ENCODE measurements at regions not wholly inside any gene's neighbourhood (a gene's known extent, or its start where the extent isn't known, plus 50 kb on each side); places are given as distances from the start of the nearest gene placed in this dataset.
"Not testable (repeated sequence)": the region's sequence is repeated elsewhere in the genome, so short reads cannot be mapped to it uniquely, and the experiment has no call there.

DNA sequence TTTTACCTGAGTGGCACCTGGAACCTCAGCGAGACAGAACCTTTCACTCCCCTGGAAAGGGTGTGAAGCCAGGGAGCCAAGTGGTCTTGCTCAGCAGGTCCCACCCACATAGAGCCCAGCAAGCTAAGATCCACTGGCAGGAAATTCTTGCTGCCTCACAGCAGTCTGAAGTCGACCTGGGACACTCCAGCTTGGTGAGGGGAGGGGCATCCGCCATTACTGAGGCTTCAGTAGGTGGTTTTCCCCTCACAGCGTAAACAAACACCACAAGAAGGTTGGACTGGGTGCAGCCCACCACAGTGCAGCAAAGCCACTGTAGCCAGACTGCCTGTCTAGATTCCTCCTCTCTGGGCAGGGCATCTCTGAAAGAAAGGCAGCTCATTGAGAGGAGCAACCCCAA is 134.7 kb upstream of the RSPO3 start:
- no peak overlapping the region for H3K4ac ChIP-seq (ENCODE audit: low read depth, low read length)
- no peaks in the 10 kb centered on the region for H3K9me3 ChIP-seq (ENCODE audit: control insufficient read depth, insufficient read depth, low read length)
- no peak overlapping the region for H2AK5ac ChIP-seq (ENCODE audit: low read depth, low read length)
- no peak for TF ChIP-seq FOS (IDR thresholded peaks at IDR 0.05; ENCODE audit: low read depth, low read length)
- no peak for TF ChIP-seq CHD1 (IDR thresholded peaks at IDR 0.05; ENCODE audit: low read depth, low read length)
- TF ChIP-seq MAZ (IDR thresholded peaks at IDR 0.05; ENCODE audit: borderline replicate concordance, low read depth, low read length): no peak
- TF ChIP-seq SMC3 (IDR thresholded peaks at IDR 0.05; ENCODE audit: low read depth, low read length): no peak
- H2AFZ ChIP-seq (replicated peaks; ENCODE audit: low read length, poor library complexity): no peak overlapping the region
- no peaks in the 10 kb centered on the region for H3K79me1 ChIP-seq (ENCODE audit: low read depth in 1 of 2, low read length in 2 of 2)
- no peak overlapping the region for H3K27ac ChIP-seq (ENCODE audit: insufficient read depth, low read length)
- no peak overlapping the region for H3K9ac ChIP-seq (ENCODE audit: low read depth, low read length)
- H3K56ac ChIP-seq (ENCODE audit: extremely low read depth, insufficient read depth, low read length): no peak overlapping the region
- H4K20me1 ChIP-seq (ENCODE audit: insufficient read depth, low read length): no peaks in the 10 kb centered on the region
- H3K9me1 ChIP-seq (ENCODE audit: insufficient read depth, low read length): no peaks in the 10 kb centered on the region
- DNase-seq (no peak), ATAC-seq (ENCODE audit: low read depth) (no peak)
- intact Hi-C loops (cut with micrococcal nuclease): no loop called here
- no peak overlapping the region for H4K5ac ChIP-seq (ENCODE audit: low read depth, low read length)
- no peak overlapping the region for H2BK20ac ChIP-seq (ENCODE audit: low read depth, low read length)
- in situ Hi-C loops (cut with MboI; ENCODE audit: low sequenced_read_pairs): no loop called here
- no TSS peak for BruUV-seq (replicated peaks)
- no peaks in the 10 kb centered on the region for H3K4me1 ChIP-seq (ENCODE audit: control insufficient read depth, insufficient read depth, low read length)
- no peak overlapping the region for H2BK120ac ChIP-seq (ENCODE audit: low read depth, low read length)
- dilution Hi-C loops (cut with HindIII; ENCODE audit: low sequenced_read_pairs, unreplicated experiment): no loop called here
- no peak overlapping the region for H3K4me3 ChIP-seq (ENCODE audit: insufficient read depth, low read depth, low read length)
- H3K27me3 ChIP-seq (ENCODE audit: control insufficient read depth, insufficient read depth, low read length): no peaks in the 10 kb centered on the region
- CTCF ChIA-PET: no interaction called here
- no peaks in the 10 kb centered on the region for H3K36me3 ChIP-seq (ENCODE audit: control insufficient read depth, insufficient read depth, low read length)
- H3K18ac ChIP-seq (ENCODE audit: low read depth, low read length): no peak overlapping the region
- no peak overlapping the region for H2BK5ac ChIP-seq (ENCODE audit: low read depth, low read length, poor library complexity, severe bottlenecking)
- H2BK15ac ChIP-seq (ENCODE audit: low read depth, low read length): no peak overlapping the region
- H2AK9ac ChIP-seq (replicated peaks; ENCODE audit: low read depth, low read length, poor library complexity): no peak overlapping the region
- POLR2A ChIA-PET (ENCODE audit: unreplicated experiment): no interaction called here
- no peak overlapping the region for H3K4me2 ChIP-seq (ENCODE audit: low read depth, low read length)
- WGBS, 2 experiments (ENCODE audit: extremely low coverage in 2 of 2, insufficient read length in 1 of 2): no CpG with 5 or more reads among the region's 4 CpGs
- no peak overlapping the region for H3K14ac ChIP-seq (replicated peaks; ENCODE audit: low read depth, low read length)
- H4K8ac ChIP-seq (ENCODE audit: low read depth in 2 of 2, low read length in 2 of 2): no peak overlapping the region
- H4K91ac ChIP-seq (ENCODE audit: insufficient read depth, low read depth, low read length): no peak overlapping the region
- no peak overlapping the region for H3K23ac ChIP-seq (ENCODE audit: low read depth, low read length)

DNA sequence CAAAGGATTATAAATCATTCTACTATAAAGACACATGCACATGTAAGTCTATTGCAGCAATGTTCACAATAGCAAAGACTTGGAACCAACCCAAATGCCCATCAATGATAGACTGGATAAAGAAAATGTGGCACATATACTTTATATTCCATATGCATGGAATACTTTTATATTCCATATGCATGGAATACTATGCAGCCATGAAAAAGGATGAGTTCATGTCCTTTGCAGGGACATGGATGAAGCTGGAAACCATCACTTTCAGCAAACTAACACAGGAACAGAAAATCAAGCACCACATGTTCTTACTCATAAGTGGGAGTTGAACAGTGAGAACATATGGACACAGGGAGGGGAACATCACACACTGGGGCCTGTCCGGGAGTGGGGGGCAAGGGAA is 130.3 kb upstream of the RSPO3 start:
- POLR2A ChIA-PET (ENCODE audit: unreplicated experiment); BruUV-seq (replicated peaks): not testable (repeated sequence)

More for the DNA sequence above, 130.3 kb upstream of the RSPO3 start:
- H2BK5ac ChIP-seq (ENCODE audit: low read depth, low read length, poor library complexity, severe bottlenecking); H4K91ac ChIP-seq (ENCODE audit: insufficient read depth, low read depth, low read length); H3K36me3 ChIP-seq (ENCODE audit: control insufficient read depth, insufficient read depth, low read length); H3K27me3 ChIP-seq (ENCODE audit: control insufficient read depth, insufficient read depth, low read length); H4K5ac ChIP-seq (ENCODE audit: low read depth, low read length); H3K4ac ChIP-seq (ENCODE audit: low read depth, low read length); H2BK15ac ChIP-seq (ENCODE audit: low read depth, low read length); H3K27ac ChIP-seq (ENCODE audit: insufficient read depth, low read length); H4K8ac ChIP-seq (ENCODE audit: low read depth in 2 of 2, low read length in 2 of 2); H2BK20ac ChIP-seq (ENCODE audit: low read depth, low read length); ATAC-seq (ENCODE audit: low read depth); H4K20me1 ChIP-seq (ENCODE audit: insufficient read depth, low read length); H3K23ac ChIP-seq (ENCODE audit: low read depth, low read length); DNase-seq; H3K18ac ChIP-seq (ENCODE audit: low read depth, low read length); H3K79me1 ChIP-seq (ENCODE audit: low read depth in 1 of 2, low read length in 2 of 2); H3K4me1 ChIP-seq (ENCODE audit: control insufficient read depth, insufficient read depth, low read length); H3K56ac ChIP-seq (ENCODE audit: extremely low read depth, insufficient read depth, low read length); H3K4me3 ChIP-seq (ENCODE audit: insufficient read depth, low read depth, low read length); in situ Hi-C loops (cut with MboI; ENCODE audit: low sequenced_read_pairs); H3K9me1 ChIP-seq (ENCODE audit: insufficient read depth, low read length); H2AK9ac ChIP-seq (replicated peaks; ENCODE audit: low read depth, low read length, poor library complexity); H3K9ac ChIP-seq (ENCODE audit: low read depth, low read length); H2AK5ac ChIP-seq (ENCODE audit: low read depth, low read length); dilution Hi-C loops (cut with HindIII; ENCODE audit: low sequenced_read_pairs, unreplicated experiment); H3K14ac ChIP-seq (replicated peaks; ENCODE audit: low read depth, low read length); H2BK120ac ChIP-seq (ENCODE audit: low read depth, low read length); H2AFZ ChIP-seq (replicated peaks; ENCODE audit: low read length, poor library complexity); H3K9me3 ChIP-seq (ENCODE audit: control insufficient read depth, insufficient read depth, low read length); intact Hi-C loops (cut with micrococcal nuclease); CTCF ChIA-PET; H3K4me2 ChIP-seq (ENCODE audit: low read depth, low read length): not testable (repeated sequence)
- no CpG with 5 or more reads among the region's 1 CpG for WGBS, 2 experiments (ENCODE audit: extremely low coverage in 2 of 2, insufficient read length in 1 of 2)
